OCI-M2 (cell line): ENCODE measurements at regions not wholly inside any gene's neighbourhood (a gene's known extent, or its start where the extent isn't known, plus 50 kb on each side); places are given as distances from the start of the nearest gene placed in this dataset.

Source experiments
- DNase-seq: peaks from one replicate; lab custom pipeline; 2025; ENCODE audit not compliant: unreplicated experiment; lab: John Stamatoyannopoulos, UW

- no peak for DNase-seq
These were observed 213.0 kb upstream of the CDYL start for GRCh38 chr6:4563156-4563555.

- no peak for DNase-seq
These were observed 214.3 kb upstream of the CDYL start for GRCh38 chr6:4561773-4562400.

- no peak for DNase-seq
These were observed 215.1 kb upstream of the CDYL start for GRCh38 chr6:4561078-4561435.

- no peak for DNase-seq
These were observed 215.8 kb upstream of the CDYL start for GRCh38 chr6:4560221-4561077.

- DNase-seq, result no peak
These were observed 216.8 kb upstream of the CDYL start for GRCh38 chr6:4559281-4559875.

- DNase-seq, result no peak
These were observed 221.6 kb upstream of the CDYL start for GRCh38 chr6:4554645-4555044.

GRCh38 chr6:4553387-4553786 lies 222.8 kb upstream of the CDYL start:
- DNase-seq, result no peak

- DNase-seq, result no peak
These were observed 226.0 kb upstream of the CDYL start for GRCh38 chr6:4550227-4550597.

- DNase-seq, result no peak
These were observed 226.5 kb upstream of the CDYL start for GRCh38 chr6:4549556-4550226.

- no peak for DNase-seq
These were observed 230.3 kb upstream of the CDYL start for GRCh38 chr6:4545893-4546292.

- no peak for DNase-seq
These were observed 232.6 kb upstream of the CDYL start for GRCh38 chr6:4543596-4543995.

- DNase-seq, result no peak
These were observed 242.6 kb upstream of the CDYL start for GRCh38 chr6:4533576-4533975.

GRCh38 chr6:4531406-4531805 lies 244.8 kb upstream of the CDYL start:
- no peak for DNase-seq

GRCh38 chr6:4522453-4522852 lies 253.8 kb upstream of the CDYL start:
- DNase-seq, result no peak

GRCh38 chr6:4521070-4521469 lies 255.1 kb upstream of the CDYL start:
- DNase-seq, result no peak

- DNase-seq, result no peak
These were observed 257.7 kb upstream of the CDYL start for GRCh38 chr6:4518506-4518905.

- no peak for DNase-seq
These were observed 260.0 kb upstream of the CDYL start for GRCh38 chr6:4516206-4516605.

GRCh38 chr6:4513561-4513960 lies 262.6 kb upstream of the CDYL start:
- DNase-seq, result no peak

GRCh38 chr6:4512051-4512471 lies 264.1 kb upstream of the CDYL start:
- no peak for DNase-seq

- no peak for DNase-seq
These were observed 264.6 kb upstream of the CDYL start for GRCh38 chr6:4511641-4512020.

- DNase-seq, result no peak
These were observed 265.1 kb upstream of the CDYL start for GRCh38 chr6:4510906-4511640.
